SK-N-MC (cell line): ENCODE measurements at regions not wholly inside any gene's neighbourhood (a gene's known extent, or its start where the extent isn't known, plus 50 kb on each side); places are given as distances from the start of the nearest gene placed in this dataset.

Source experiments
- DNase-seq: peaks from one replicate; pipeline ENCODE4 v3.0.0-alpha.2; 2011; ENCODE audit warnings: low read depth, low spot score
- H3K27ac ChIP-seq: fragments of 200-600 bp; sonication (generic); 2 replicates; pipeline ENCODE4 v1.5.1; 2016; ENCODE audit warnings: mixed run types
- H3K36me3 ChIP-seq: fragments of 200-600 bp; sonication (generic); 2 replicates; pipeline ENCODE4 v1.6.1; 2017; ENCODE audit warnings: antibody characterized with exemption, low read length, mixed read lengths; ENCODE audit not compliant: insufficient read depth
- H3K4me3 ChIP-seq: fragments of 200-600 bp; sonication (generic); 2 replicates; pipeline ENCODE4 v1.5.1; 2016
- H3K9ac ChIP-seq: fragments of 200-600 bp; sonication (generic); 2 replicates; pipeline ENCODE4 v1.8.0; 2017; ENCODE audit warnings: mixed run types, mixed read lengths; ENCODE audit not compliant: insufficient read length
- H3K9me3 ChIP-seq: fragments of 200-600 bp; sonication (generic); 2 replicates; pipeline ENCODE4 v1.6.1; 2017; ENCODE audit warnings: low read depth, mild to moderate bottlenecking, antibody characterized with exemption, low read length, moderate library complexity, mixed read lengths
- EZH2 ChIP-seq: fragments of 200-600 bp; sonication (generic); IDR thresholded peaks from one replicate; pipeline ENCODE4 v1.6.1; 2017; ENCODE audit warnings: antibody characterized with exemption
- FOXP2 ChIP-seq: optimal IDR thresholded peaks from 2 replicates; pipeline ENCODE3; 2011; ENCODE audit warnings: mild to moderate bottlenecking, moderate library complexity; ENCODE audit not compliant: insufficient read depth; ENCODE audit errors: extremely low read length, control extremely low read depth
- POLR2AphosphoS5 ChIP-seq: IDR thresholded peaks from 2 replicates; pipeline ENCODE4 v1.6.1; 2012; ENCODE audit warnings: mild to moderate bottlenecking, low read depth, low read length, borderline replicate concordance

- no peak for DNase-seq
- no peaks in the 10 kb centered on the region for H3K9me3 ChIP-seq
- H3K4me3 ChIP-seq = no peak overlapping the region
- TF ChIP-seq FOXP2 (no peak), EZH2 (no peak), POLR2AphosphoS5 (no peak)
- H3K36me3 ChIP-seq = no peaks in the 10 kb centered on the region
- no peak overlapping the region for H3K9ac ChIP-seq
- no peak overlapping the region for H3K27ac ChIP-seq
Observed at GRCh38 chr2:240364961-240365775, 70.3 kb upstream of the GPC1 start.

GRCh38 chr2:240365971-240366471, 69.4 kb upstream of the GPC1 start:
- no peak overlapping the region for H3K4me3 ChIP-seq
- H3K27ac ChIP-seq = no peak overlapping the region
- H3K36me3 ChIP-seq = no peaks in the 10 kb centered on the region
- DNase-seq = no peak
- TF ChIP-seq FOXP2 = no peak
- no peak for TF ChIP-seq EZH2
- TF ChIP-seq POLR2AphosphoS5 = no peak
- H3K9me3 ChIP-seq = no peaks in the 10 kb centered on the region
- H3K9ac ChIP-seq = no peak overlapping the region

GRCh38 chr2:240366901-240367300, 68.6 kb upstream of the GPC1 start:
- TF ChIP-seq FOXP2 (no peak), EZH2 (no peak), POLR2AphosphoS5 (no peak)
- H3K36me3 ChIP-seq = no peaks in the 10 kb centered on the region
- H3K9ac ChIP-seq = no peak overlapping the region
- no peak overlapping the region for H3K27ac ChIP-seq
- no peaks in the 10 kb centered on the region for H3K9me3 ChIP-seq
- no peak overlapping the region for H3K4me3 ChIP-seq
- DNase-seq = no peak

- H3K9ac ChIP-seq = no peak overlapping the region
- no peak for DNase-seq
- H3K9me3 ChIP-seq = no peaks in the 10 kb centered on the region
- H3K27ac ChIP-seq = no peak overlapping the region
- no peaks in the 10 kb centered on the region for H3K36me3 ChIP-seq
- H3K4me3 ChIP-seq = no peak overlapping the region
- no peak for TF ChIP-seq POLR2AphosphoS5
- no peak for TF ChIP-seq FOXP2
- no peak for TF ChIP-seq EZH2
Observed at GRCh38 chr2:240367721-240368120, 67.7 kb upstream of the GPC1 start.

GRCh38 chr2:240368781-240369331, 66.6 kb upstream of the GPC1 start:
- Histone ChIP-seq H3K27ac (no peak overlapping the region), H3K4me3 (no peak overlapping the region)

GRCh38 chr2:240369335-240369734, 66.1 kb upstream of the GPC1 start:
- Histone ChIP-seq H3K9me3 (no peaks in the 10 kb centered on the region), H3K27ac (no peak overlapping the region), H3K4me3 (no peak overlapping the region), H3K9ac (no peak overlapping the region), H3K36me3 (no peaks in the 10 kb centered on the region)
- no peak for DNase-seq
- no peak for TF ChIP-seq POLR2AphosphoS5
- no peak for TF ChIP-seq FOXP2
- TF ChIP-seq EZH2 = no peak

More at GRCh38 chr2:240368781-240369331, 66.6 kb upstream of the GPC1 start:
- no peaks in the 10 kb centered on the region for H3K9me3 ChIP-seq
- H3K36me3 ChIP-seq = no peaks in the 10 kb centered on the region
- no peak overlapping the region for H3K9ac ChIP-seq
- no peak for DNase-seq
- no peak for TF ChIP-seq POLR2AphosphoS5

- no peaks in the 10 kb centered on the region for H3K36me3 ChIP-seq
- no peak for DNase-seq
- no peak overlapping the region for H3K4me3 ChIP-seq
- H3K27ac ChIP-seq = no peak overlapping the region
- no peaks in the 10 kb centered on the region for H3K9me3 ChIP-seq
- TF ChIP-seq POLR2AphosphoS5 = no peak
- no peak for TF ChIP-seq FOXP2
- no peak for TF ChIP-seq EZH2
- H3K9ac ChIP-seq = no peak overlapping the region
Observed at GRCh38 chr2:240369801-240370585, 65.5 kb upstream of the GPC1 start.
